ENCODE measurements at regions not wholly inside any gene's neighbourhood (a gene's known extent, or its start where the extent isn't known, plus 50 kb on each side); places are given as distances from the start of the nearest gene placed in this dataset.

GRCh38 chr17:59462385-59462784 lies 103.0 kb upstream of the DHX40 start:
- no peak overlapping the region for H3K23ac ChIP-seq (ENCODE audit: insufficient read length, low read depth, low read length)
- no peak overlapping the region for H3K14ac ChIP-seq (ENCODE audit: insufficient read depth, low read length)
- H4K5ac ChIP-seq (ENCODE audit: insufficient read length, low read depth, low read length) = no peak overlapping the region
- no peak overlapping the region for H2BK12ac ChIP-seq (ENCODE audit: insufficient read length, low read depth, low read length)
- H4K8ac ChIP-seq (replicated peaks; ENCODE audit: insufficient read length, low read depth, low read length) = no peak overlapping the region
- Mint-ChIP-seq H3K4me3 (no peak overlapping the region), H3K27me3 (ENCODE audit: low read depth) (no peaks in the 10 kb centered on the region), H3K4me1 (peaks cover 5 to 8% of the 10 kb centered on the region in 2 experiments; a peak in 2 of 4 replicates), H3K27ac (no peak overlapping the region), H3K36me3 (ENCODE audit: insufficient read depth in 1 of 3, low read depth in 3 of 3) (no peaks in the 10 kb centered on the region), H3K9me3 (no peaks in the 10 kb centered on the region)
- H2AFZ ChIP-seq (ENCODE audit: low read length) = no peak overlapping the region
- H2BK15ac ChIP-seq (ENCODE audit: low read depth, low read length) = no peak overlapping the region
- no peak overlapping the region for H2BK120ac ChIP-seq (ENCODE audit: low read depth, low read length, poor library complexity, severe bottlenecking)
- no peak overlapping the region for H3K9ac ChIP-seq (ENCODE audit: extremely low read depth, insufficient read length, low read length)
- H3T11ph ChIP-seq (ENCODE audit: low read length) = no peak overlapping the region
- WGBS (ENCODE audit: extremely low coverage, insufficient read length, low lambda C conversion rate) = no CpG with 5 or more reads among the region's 4 CpGs
- H4K20me1 ChIP-seq (ENCODE audit: control insufficient read depth, insufficient read depth, insufficient read length) = no peaks in the 10 kb centered on the region
- H3K18ac ChIP-seq (ENCODE audit: insufficient read length, low read depth, low read length) = no peak overlapping the region
- H3K23me2 ChIP-seq (ENCODE audit: insufficient read length, low read depth, low read length, poor library complexity, severe bottlenecking) = no peaks in the 10 kb centered on the region
- no peaks in the 10 kb centered on the region for H3K4me1 ChIP-seq (ENCODE audit: insufficient read depth, low read length)
- no peaks in the 10 kb centered on the region for H3K27me3 ChIP-seq (ENCODE audit: insufficient read depth, low read length)
- no peak for TF ChIP-seq CTCF (conservative IDR thresholded peaks at IDR 0.05)
- no peak overlapping the region for H4K91ac ChIP-seq (ENCODE audit: insufficient read length, low read depth, low read length)
- no peak overlapping the region for H2AK5ac ChIP-seq (ENCODE audit: insufficient read length, low read length)
- H2BK5ac ChIP-seq (ENCODE audit: insufficient read length, low read length) = no peak overlapping the region
- no peaks in the 10 kb centered on the region for H3K9me3 ChIP-seq (ENCODE audit: control insufficient read depth, low read depth, low read length)
- no peak overlapping the region for H3K56ac ChIP-seq (ENCODE audit: insufficient read length, low read depth, low read length)
- H3K4me2 ChIP-seq (ENCODE audit: insufficient read depth, insufficient read length, low read length) = no peak overlapping the region
- DNase-seq = no peak
- no peaks in the 10 kb centered on the region for H3K79me1 ChIP-seq (ENCODE audit: insufficient read depth, low read depth, low read length, poor library complexity, severe bottlenecking)
- H3K4ac ChIP-seq (ENCODE audit: low read depth, low read length) = no peak overlapping the region
- no peak overlapping the region for H3K27ac ChIP-seq (ENCODE audit: insufficient read length, low read depth, low read length)
- H3K79me2 ChIP-seq (ENCODE audit: insufficient read depth, low read length) = no peaks in the 10 kb centered on the region
- H2BK20ac ChIP-seq (ENCODE audit: low read depth, low read length, poor library complexity, severe bottlenecking) = no peak overlapping the region
